ENCODE measurements at regions not wholly inside any gene's neighbourhood (a gene's known extent, or its start where the extent isn't known, plus 50 kb on each side); places are given as distances from the start of the nearest gene placed in this dataset.

- H3K9me1 ChIP-seq (replicated peaks; ENCODE audit: control insufficient read depth, extremely low read depth, insufficient read depth, low read length): no peaks in the 10 kb centered on the region
- H2AFZ ChIP-seq (ENCODE audit: low read depth, low read length): no peak overlapping the region
- dilution Hi-C loops (cut with MboI; ENCODE audit: extremely low pct_ligation_motif_present, low sequenced_read_pairs): no loop called here
- no TSS peak for BruUV-seq (replicated peaks)
- H3K27me3 ChIP-seq (ENCODE audit: control insufficient read depth in 2 of 2, insufficient read depth in 2 of 2, low read length in 2 of 2): no peaks in the 10 kb centered on the region
- no peaks in the 10 kb centered on the region for H3K36me3 ChIP-seq (ENCODE audit: control insufficient read depth in 2 of 2, extremely low read depth in 1 of 2, insufficient read depth in 2 of 2, low read length in 2 of 2)
- H3K4me1 ChIP-seq (ENCODE audit: control insufficient read depth, extremely low read depth, insufficient read depth, low read length): no peaks in the 10 kb centered on the region
- H3K4me2 ChIP-seq (ENCODE audit: insufficient read depth, low read length): no peak overlapping the region
- TF ChIP-seq MAX (IDR thresholded peaks at IDR 0.05; ENCODE audit: insufficient read depth, insufficient read length): no peak
- no peak for TF ChIP-seq FOS (IDR thresholded peaks at IDR 0.05; ENCODE audit: borderline replicate concordance, insufficient read depth, low read length)
- no peak for TF ChIP-seq POLR2A (IDR thresholded peaks at IDR 0.05; ENCODE audit: low read depth, low read length)
- no peak for TF ChIP-seq JUN (IDR thresholded peaks at IDR 0.05; ENCODE audit: borderline replicate concordance, insufficient read depth, insufficient read length, low read depth)
- no peak for TF ChIP-seq CTCF (IDR thresholded peaks at IDR 0.05; ENCODE audit: extremely low read depth in 1 of 2, insufficient read depth in 1 of 2, low read depth in 1 of 2, low read length in 2 of 2)
- no peak for TF ChIP-seq GATA2 (IDR thresholded peaks at IDR 0.05; ENCODE audit: insufficient read depth, insufficient read length, low read depth, low read length)
- no peak for TF ChIP-seq POLR2AphosphoS5 (IDR thresholded peaks at IDR 0.05; ENCODE audit: insufficient read depth, low read depth, low read length)
- TF ChIP-seq MYC (IDR thresholded peaks at IDR 0.05; ENCODE audit: low read depth, low read length): no peak
- no peak for TF ChIP-seq EZH2 (IDR thresholded peaks at IDR 0.05; ENCODE audit: borderline replicate concordance, low read depth, low read length, severe bottlenecking)
- H3K79me2 ChIP-seq (ENCODE audit: control insufficient read depth, insufficient read depth, low read length): no peaks in the 10 kb centered on the region
- no peak overlapping the region for H3K27ac ChIP-seq (ENCODE audit: insufficient read depth, low read depth, low read length)
- DNase-seq (ENCODE audit: low read depth, low spot score) (no peak), FAIRE-seq (no peak)
- ChIA-PET CTCF (no interaction called here), POLR2A (no interaction called here)
- H4K20me1 ChIP-seq (replicated peaks; ENCODE audit: control insufficient read depth, extremely low read depth, insufficient read depth, low read length): no peaks in the 10 kb centered on the region
- H3K9me3 ChIP-seq (replicated peaks; ENCODE audit: control insufficient read depth, insufficient read depth, low read length): no peaks in the 10 kb centered on the region
- intact Hi-C loops (cut with micrococcal nuclease): no loop called here
- H3K9ac ChIP-seq (replicated peaks; ENCODE audit: extremely low read depth, insufficient read depth, low read length): no peak overlapping the region
- no peak overlapping the region for H3K4me3 ChIP-seq (replicated peaks in 1 of 3; ENCODE audit: insufficient read depth in 1 of 3, low read depth in 1 of 3, low read length in 3 of 3)
Observed at GRCh38 chr1:34450325-34450724, 273.6 kb downstream of the C1orf94 start.

Data from endothelial cell of umbilical vein (primary cell).